GM13976 (cell line): ENCODE measurements at regions not wholly inside any gene's neighbourhood (a gene's known extent, or its start where the extent isn't known, plus 50 kb on each side); places are given as distances from the start of the nearest gene placed in this dataset.

ENCODE experiments used
- DNase-seq: peaks from one replicate; pipeline ENCODE4 v3.0.0; 2012; ENCODE audit warnings: low spot score
- CTCF ChIP-seq: IDR thresholded peaks from 2 replicates; pipeline ENCODE4 v1.5.1; 2012; ENCODE audit warnings: borderline replicate concordance, mild to moderate bottlenecking; ENCODE audit not compliant: insufficient read depth; ENCODE audit errors: extremely low read depth, missing control alignments, control extremely low read depth
- in situ Hi-C: fragments of 300-500 bp; cut with MboI; formaldehyde crosslinking; loops from one replicate; pipeline ENCODE4 v1.12.0; 2022; ENCODE audit warnings: low sequenced_read_pairs, mixed read lengths, inconsistent platforms; ENCODE audit not compliant: unreplicated experiment

GRCh38 chr6:12603673-12604049 lies 112.9 kb upstream of the PHACTR1 start:
- DNase-seq = no peak
- TF ChIP-seq CTCF = no peak
- in situ Hi-C loops = loop anchor here (10.0 kb wide), 3 partner anchors 249 to 949 kb away; partner anchors contain the start of gene EDN1

GRCh38 chr6:12605888-12606345 lies 110.7 kb upstream of the PHACTR1 start:
- in situ Hi-C loops = loop anchor here (10.0 kb wide), 3 partner anchors 251 to 951 kb away; partner anchors contain the start of gene EDN1
- DNase-seq = no peak
- peak; percentile 68 for TF ChIP-seq CTCF

- in situ Hi-C loops = loop anchor here (10.0 kb wide), 3 partner anchors 252 to 952 kb away; partner anchors contain the start of gene EDN1
- TF ChIP-seq CTCF = no peak
- no peak for DNase-seq
Observed at GRCh38 chr6:12606616-12607015, 110.0 kb upstream of the PHACTR1 start.

- in situ Hi-C loops = loop anchor here (10.0 kb wide), 3 partner anchors 253 to 953 kb away; partner anchors contain the start of gene EDN1
- peak; percentile 54 for DNase-seq
Observed at GRCh38 chr6:12608016-12608860, 108.3 kb upstream of the PHACTR1 start.

GRCh38 chr6:12608874-12609273 lies 107.7 kb upstream of the PHACTR1 start:
- in situ Hi-C loops = loop anchor here (10.0 kb wide), 3 partner anchors 254 to 954 kb away; partner anchors contain the start of gene EDN1
- DNase-seq = no peak
- no peak for TF ChIP-seq CTCF

More at GRCh38 chr6:12608016-12608860, 108.3 kb upstream of the PHACTR1 start:
- no peak for TF ChIP-seq CTCF

- in situ Hi-C loops = loop anchor here (10.0 kb wide), 3 partner anchors 255 to 955 kb away; partner anchors contain the start of gene EDN1
- no peak for TF ChIP-seq CTCF
- no peak for DNase-seq
Observed at GRCh38 chr6:12609751-12610150, 106.8 kb upstream of the PHACTR1 start.
